Cardiac fibroblast (primary cell): ENCODE measurements at regions not wholly inside any gene's neighbourhood (a gene's known extent, or its start where the extent isn't known, plus 50 kb on each side); places are given as distances from the start of the nearest gene placed in this dataset.

Source experiments
- DNase-seq, 2 donors: peaks; one replicate each; pipeline versions ENCODE4 v3.0.0 to v3.0.0-alpha.2; 2010; ENCODE audit warnings: low read depth in 2 of 2
- H3K4me3 ChIP-seq, 2 donors: replicated peaks in 1 of 2; 1 replicate in 1 of 2; 2 replicates in 1 of 2; pipeline ENCODE4 v1.5.1; 2011; ENCODE audit warnings: low read depth in 2 of 2, low read length in 2 of 2, mild to moderate bottlenecking in 2 of 2, moderate library complexity in 1 of 2
- CTCF ChIP-seq: IDR thresholded peaks from one replicate; pipeline ENCODE4 v1.5.1; 2011; ENCODE audit warnings: low read depth, mild to moderate bottlenecking, low read length, inconsistent platforms

- DNase-seq = no peak
- H3K4me3 ChIP-seq = no peak overlapping the region
- TF ChIP-seq CTCF = no peak
These were observed 187.3 kb upstream of the EGLN3 start for GRCh38 chr14:34138175-34138574.

- H3K4me3 ChIP-seq = no peak overlapping the region
- DNase-seq = no peak
- TF ChIP-seq CTCF = no peak
These were observed 186.3 kb upstream of the EGLN3 start for GRCh38 chr14:34137001-34137745.

- no peak for DNase-seq
- TF ChIP-seq CTCF = no peak
- no peak overlapping the region for H3K4me3 ChIP-seq
These were observed 184.6 kb upstream of the EGLN3 start for GRCh38 chr14:34135492-34135891.

- no peak for DNase-seq
- TF ChIP-seq CTCF = no peak
- H3K4me3 ChIP-seq = no peak overlapping the region
These were observed 183.6 kb upstream of the EGLN3 start for GRCh38 chr14:34134484-34134883.

- TF ChIP-seq CTCF = no peak
- DNase-seq = no peak
- H3K4me3 ChIP-seq = no peak overlapping the region
These were observed 179.2 kb upstream of the EGLN3 start for GRCh38 chr14:34129927-34130552.

- DNase-seq = no peak
- H3K4me3 ChIP-seq = no peak overlapping the region
- no peak for TF ChIP-seq CTCF
These were observed 177.8 kb upstream of the EGLN3 start for GRCh38 chr14:34128665-34129064.
